Lower lobe of right lung (tissue), 2 donors: ENCODE measurements at regions not wholly inside any gene's neighbourhood (a gene's known extent, or its start where the extent isn't known, plus 50 kb on each side); places are given as distances from the start of the nearest gene placed in this dataset.

Experiments used
- ATAC-seq, 2 donors: fragments of 200-7000 bp; cut with Tn5 transposase; one replicate each; pipeline ENCODE4 v1.9.1; 2020 to 2022; ENCODE audit warnings: mild to moderate bottlenecking in 2 of 2, moderate library complexity in 2 of 2
- DNase-seq: peaks from one replicate; pipeline ENCODE4 v3.0.0-alpha.2; 2020
- H3K27ac ChIP-seq: fragments of 200-600 bp; one replicate; pipeline ENCODE4 v1.8.0; 2022
- H3K27me3 ChIP-seq: fragments of 200-600 bp; one replicate; pipeline ENCODE4 v1.8.0; 2022; ENCODE audit warnings: low read depth
- H3K36me3 ChIP-seq: fragments of 200-600 bp; one replicate; pipeline ENCODE4 v1.8.0; 2022; ENCODE audit warnings: mild to moderate bottlenecking
- H3K4me1 ChIP-seq: fragments of 200-600 bp; one replicate; pipeline ENCODE4 v1.8.0; 2022
- H3K4me3 ChIP-seq: fragments of 200-600 bp; one replicate; pipeline ENCODE4 v1.8.0; 2022; ENCODE audit warnings: mild to moderate bottlenecking
- H3K9me3 ChIP-seq: fragments of 200-600 bp; one replicate; pipeline ENCODE4 v1.8.0; 2022
- intact Hi-C: fragments of 100-400 bp; cut with DNase I; formaldehyde crosslinking; loops from one replicate; pipeline ENCODE4 v1.11.0; 2022
- TF ChIP-seq, protein P1 (sequence below): fragments of 200-600 bp; IDR thresholded peaks from one replicate; pipeline ENCODE4 v1.8.0; 2022; ENCODE audit warnings: antibody characterized with exemption, mild to moderate bottlenecking
- donor health status: DM: no; HTN: yes; CAD: no; lungs with severe emphysema.

DNA sequence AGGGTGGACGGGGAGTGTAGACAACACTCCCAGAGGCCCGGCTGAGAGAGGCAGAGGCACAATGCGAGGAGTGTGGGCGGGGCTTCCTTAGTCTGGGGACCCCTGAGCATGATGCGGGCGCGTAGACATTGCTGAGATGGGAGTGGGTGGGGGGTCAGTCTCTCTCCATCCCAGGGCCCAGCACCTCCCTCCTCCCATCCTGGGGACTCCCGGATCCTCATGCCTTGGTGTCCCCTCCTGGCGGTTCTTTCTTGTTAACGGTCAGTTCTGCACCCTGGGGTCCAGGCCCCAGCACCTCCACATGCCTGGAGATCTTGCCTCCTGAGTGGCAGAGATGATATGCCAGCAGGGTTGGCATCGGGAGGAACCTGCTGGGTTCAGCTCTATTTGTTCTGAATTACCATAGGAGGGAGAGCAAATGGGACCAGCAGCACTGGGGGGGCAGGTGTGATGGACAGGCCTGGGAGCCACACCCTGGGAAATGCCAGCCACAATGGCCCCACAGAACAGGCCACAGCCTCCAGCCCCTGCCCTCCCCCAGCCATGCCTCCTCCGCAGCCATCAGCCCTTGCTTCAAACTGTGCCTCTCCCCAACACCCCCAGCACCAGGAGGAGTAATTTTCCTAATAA lies 55.7 kb downstream of the RTL6 start:
- Histone ChIP-seq H3K27me3 (peaks cover 3% of the 10 kb centered on the region), H3K9me3 (no peaks in the 10 kb centered on the region), H3K36me3 (no peaks in the 10 kb centered on the region), H3K27ac (no peak overlapping the region), H3K4me3 (no peak overlapping the region), H3K4me1 (no peaks in the 10 kb centered on the region)
- ATAC-seq (no peak), DNase-seq (no peak)
- TF ChIP-seq, protein P1, sequence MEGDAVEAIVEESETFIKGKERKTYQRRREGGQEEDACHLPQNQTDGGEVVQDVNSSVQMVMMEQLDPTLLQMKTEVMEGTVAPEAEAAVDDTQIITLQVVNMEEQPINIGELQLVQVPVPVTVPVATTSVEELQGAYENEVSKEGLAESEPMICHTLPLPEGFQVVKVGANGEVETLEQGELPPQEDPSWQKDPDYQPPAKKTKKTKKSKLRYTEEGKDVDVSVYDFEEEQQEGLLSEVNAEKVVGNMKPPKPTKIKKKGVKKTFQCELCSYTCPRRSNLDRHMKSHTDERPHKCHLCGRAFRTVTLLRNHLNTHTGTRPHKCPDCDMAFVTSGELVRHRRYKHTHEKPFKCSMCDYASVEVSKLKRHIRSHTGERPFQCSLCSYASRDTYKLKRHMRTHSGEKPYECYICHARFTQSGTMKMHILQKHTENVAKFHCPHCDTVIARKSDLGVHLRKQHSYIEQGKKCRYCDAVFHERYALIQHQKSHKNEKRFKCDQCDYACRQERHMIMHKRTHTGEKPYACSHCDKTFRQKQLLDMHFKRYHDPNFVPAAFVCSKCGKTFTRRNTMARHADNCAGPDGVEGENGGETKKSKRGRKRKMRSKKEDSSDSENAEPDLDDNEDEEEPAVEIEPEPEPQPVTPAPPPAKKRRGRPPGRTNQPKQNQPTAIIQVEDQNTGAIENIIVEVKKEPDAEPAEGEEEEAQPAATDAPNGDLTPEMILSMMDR = no peak
- intact Hi-C loops = no loop called here

GRCh38 chr22:44441401-44442185 lies 56.4 kb downstream of the RTL6 start:
- DNase-seq (no peak), ATAC-seq (no peak)
- Histone ChIP-seq H3K9me3 (no peaks in the 10 kb centered on the region), H3K4me1 (no peaks in the 10 kb centered on the region), H3K27ac (no peak overlapping the region), H3K36me3 (no peaks in the 10 kb centered on the region), H3K4me3 (no peak overlapping the region), H3K27me3 (peaks cover 3% of the 10 kb centered on the region)
- intact Hi-C loops = no loop called here
- TF ChIP-seq, protein P1 = no peak

GRCh38 chr22:44440224-44441160 lies 57.5 kb downstream of the RTL6 start:
- Histone ChIP-seq H3K4me1 (no peaks in the 10 kb centered on the region), H3K36me3 (no peaks in the 10 kb centered on the region), H3K27me3 (peaks cover 3% of the 10 kb centered on the region), H3K27ac (no peak overlapping the region), H3K4me3 (no peak overlapping the region), H3K9me3 (no peaks in the 10 kb centered on the region)
- TF ChIP-seq, protein P1 = no peak
- intact Hi-C loops = no loop called here
- ATAC-seq (no peak), DNase-seq (no peak)

DNA sequence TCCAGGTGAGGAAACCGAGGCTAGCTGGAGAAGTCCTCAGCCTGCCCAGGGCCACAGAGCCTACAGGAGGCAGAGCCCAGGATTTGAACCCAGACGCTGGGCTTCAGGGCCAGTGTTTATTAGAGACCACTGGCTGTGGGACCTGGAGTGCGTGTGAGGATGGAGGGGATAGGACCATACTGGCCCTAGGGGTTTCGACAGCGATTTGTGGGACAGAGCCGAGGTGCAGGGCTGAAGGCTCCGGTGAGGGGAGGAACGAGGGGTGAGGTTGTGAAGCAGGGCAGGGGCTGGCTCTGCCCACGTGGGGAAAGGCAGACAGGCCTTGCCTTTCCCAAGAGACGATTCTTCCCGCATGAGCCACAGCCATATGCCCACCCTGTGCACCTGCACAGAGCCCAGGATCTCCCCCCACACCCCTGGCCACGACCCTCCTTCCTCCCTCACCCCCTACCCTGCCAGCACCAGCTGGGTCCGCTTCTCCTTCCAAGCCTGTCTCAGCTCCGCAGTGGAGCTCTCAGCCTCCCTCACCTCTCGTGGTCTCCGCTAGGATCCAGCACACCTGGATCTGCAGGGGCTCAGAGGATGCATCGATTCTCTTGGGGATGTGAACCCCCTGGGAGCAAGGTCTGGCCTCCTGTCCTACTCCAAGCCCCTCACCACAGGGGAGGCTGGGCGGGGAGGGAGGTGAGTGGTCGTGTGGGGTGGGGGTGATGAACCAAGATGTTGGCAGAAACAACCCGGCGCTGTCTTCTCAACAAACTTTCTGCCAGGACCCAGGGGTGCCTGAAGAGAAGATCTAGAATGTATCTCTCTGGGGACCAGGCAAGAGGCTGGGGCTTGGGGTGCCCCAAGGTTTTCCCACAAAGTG lies 58.4 kb downstream of the RTL6 start:
- intact Hi-C loops = no loop called here
- Histone ChIP-seq H3K27ac (no peak overlapping the region), H3K27me3 (peaks cover 3% of the 10 kb centered on the region), H3K9me3 (no peaks in the 10 kb centered on the region), H3K36me3 (no peaks in the 10 kb centered on the region), H3K4me1 (no peaks in the 10 kb centered on the region), H3K4me3 (no peak overlapping the region)
- no peak for DNase-seq
- ATAC-seq = no peak
- TF ChIP-seq, protein P1 = no peak
